ENCODE measurements at regions not wholly inside any gene's neighbourhood (a gene's known extent, or its start where the extent isn't known, plus 50 kb on each side); places are given as distances from the start of the nearest gene placed in this dataset.

DNA sequence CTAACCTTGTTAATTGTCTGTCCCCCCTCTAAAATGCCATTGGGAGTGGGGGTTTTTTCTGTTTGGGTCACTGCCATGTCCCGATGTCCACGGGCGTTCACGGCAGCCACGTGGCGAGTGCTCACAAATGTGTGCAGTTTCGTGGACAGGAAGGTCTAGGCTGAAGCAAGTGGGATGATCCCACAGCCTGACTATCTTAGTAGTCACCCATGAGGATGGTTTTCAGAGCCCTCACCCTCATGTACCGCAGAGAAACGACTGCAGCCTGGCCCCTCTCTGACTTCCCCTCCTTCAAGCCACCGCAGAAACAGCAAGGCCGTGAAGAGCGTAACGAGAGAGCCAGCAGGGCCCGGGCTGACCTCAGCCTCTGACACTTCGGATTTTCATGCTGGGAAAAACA is 52.3 kb upstream of the COX20 start:
- Mint-ChIP-seq H3K27me3 (ENCODE audit: low read depth) (no peaks in the 10 kb centered on the region), H3K4me1 (ENCODE audit: low read depth) (peaks cover 7% of the 10 kb centered on the region), H3K4me3 (no peak overlapping the region), H3K9me3 (no peaks in the 10 kb centered on the region), H3K36me3 (ENCODE audit: low read depth) (no peaks in the 10 kb centered on the region), H3K27ac (no peak overlapping the region)
- no peak for DNase-seq
- CTCF ChIA-PET = no interaction called here
- intact Hi-C loops (cut with micrococcal nuclease) = no loop called here
